Posterior vena cava (tissue), 2 donors: ENCODE measurements at regions not wholly inside any gene's neighbourhood (a gene's known extent, or its start where the extent isn't known, plus 50 kb on each side); places are given as distances from the start of the nearest gene placed in this dataset.
"Not testable (repeated sequence)": the region's sequence is repeated elsewhere in the genome, so short reads cannot be mapped to it uniquely, and the experiment has no call there.

Experiments used
- DNase-seq: peaks from one replicate; pipeline ENCODE4 v3.0.0-alpha.2; 2020; ENCODE audit warnings: low spot score
- intact Hi-C, 2 donors: fragments of 100-400 bp; cut with DNase I; formaldehyde crosslinking; loops; one replicate each; pipeline versions ENCODE4 v1.14.1 to v1.14.2; 2022 to 2023
- donor health status: DM: yes; HTN: yes; CAD: no.
- donor health status: DM: yes; HTN: yes; CAD: no.

DNA sequence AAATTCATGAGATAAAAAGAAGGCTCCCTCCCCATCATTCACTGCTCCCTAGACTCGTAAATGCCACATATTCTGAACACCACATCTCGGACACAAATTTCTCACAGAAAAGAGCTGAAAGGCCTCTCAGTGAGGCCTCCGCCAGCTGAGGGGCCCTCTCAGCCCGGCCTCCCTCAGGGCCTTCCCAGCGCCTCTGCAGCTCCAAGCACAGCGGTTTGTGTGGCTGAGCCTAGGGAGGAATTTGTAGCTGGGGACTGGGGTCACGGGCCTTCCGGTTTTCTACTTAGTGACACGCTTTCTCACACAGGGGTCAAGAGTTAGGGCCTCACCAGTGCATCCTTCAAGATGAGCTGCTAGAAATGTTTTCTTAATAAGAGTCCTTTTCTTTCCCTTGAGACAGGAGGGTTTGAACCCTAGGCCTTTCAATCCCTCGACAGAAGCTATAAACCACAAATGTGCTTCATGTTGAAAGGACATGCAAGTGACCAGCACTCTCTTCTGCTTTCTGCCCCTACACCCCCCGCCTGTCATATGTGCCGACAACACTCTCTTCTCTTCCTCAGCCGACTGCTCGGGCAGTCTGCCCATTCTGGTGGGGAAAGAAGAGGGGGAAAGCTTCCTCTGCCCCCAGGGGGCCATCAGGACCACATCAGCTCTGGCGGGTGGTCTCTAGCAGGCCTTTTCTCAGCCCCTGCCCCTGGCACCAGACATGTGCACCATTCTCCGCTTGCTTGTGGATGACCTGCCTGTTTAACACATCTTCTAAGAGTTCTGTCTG lies 104.9 kb downstream of the CHIC2 start:
- no peak for DNase-seq
- intact Hi-C loops, result no loop called here

DNA sequence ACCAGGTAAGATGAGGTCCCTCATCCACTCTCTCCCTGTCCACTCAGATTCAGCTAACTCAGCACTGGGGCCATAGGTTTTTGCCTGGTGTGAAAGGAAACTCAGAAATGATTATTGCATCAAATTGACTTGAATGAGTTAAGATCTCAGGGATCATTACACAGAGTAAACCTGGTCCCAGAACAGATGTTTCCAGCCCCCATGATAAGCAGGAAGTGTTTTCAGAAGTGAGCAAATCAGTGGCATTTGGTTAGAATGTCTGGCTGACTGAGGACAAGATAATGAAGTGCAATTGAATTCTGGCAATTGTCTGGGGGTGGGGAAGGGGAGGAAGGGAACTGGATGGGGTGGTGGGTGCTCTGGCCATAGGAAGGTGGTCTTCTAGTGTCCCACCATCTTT lies 108.0 kb downstream of the CHIC2 start:
- intact Hi-C loops, result no loop called here
- no peak for DNase-seq

DNA sequence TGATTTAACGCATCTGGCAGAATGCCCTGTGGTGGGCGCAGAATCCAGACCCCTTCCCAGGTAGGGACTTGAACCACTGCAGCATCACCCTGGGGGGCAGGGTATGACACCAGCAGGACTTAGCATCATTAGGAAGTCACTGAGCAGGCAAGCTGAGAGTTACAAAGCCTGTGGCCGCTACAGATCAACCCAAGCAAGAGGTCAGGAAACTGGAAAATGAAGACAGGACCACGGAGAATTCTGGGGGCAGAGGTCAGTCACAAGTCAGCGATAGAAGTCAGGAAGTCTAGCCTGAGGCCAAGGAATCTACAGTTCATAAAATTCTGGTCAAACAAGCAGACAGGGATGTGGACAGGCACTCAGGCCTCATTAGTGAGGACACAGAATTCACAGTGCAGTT lies 108.4 kb downstream of the CHIC2 start:
- no peak for DNase-seq
- intact Hi-C loops, result no loop called here

DNA sequence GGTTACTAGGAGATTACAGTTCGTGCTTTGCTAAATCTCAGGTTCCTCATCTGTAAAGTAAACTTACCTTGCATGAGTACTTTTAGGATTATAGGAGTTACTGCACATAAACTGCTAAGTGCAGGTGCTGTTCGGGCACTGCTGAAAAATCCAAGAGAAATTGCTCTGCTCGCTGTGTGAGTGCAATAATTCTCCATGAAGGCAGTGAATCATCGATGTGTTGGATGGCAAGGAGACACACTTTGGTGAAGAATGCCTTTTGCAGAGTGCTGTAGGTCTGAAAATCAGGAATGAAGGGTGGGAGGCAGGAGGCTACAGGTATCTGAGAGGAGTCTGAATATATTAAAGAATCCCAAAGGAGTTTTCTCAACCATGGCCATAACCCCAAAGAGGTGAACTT lies 113.0 kb downstream of the CHIC2 start:
- intact Hi-C loops, result no loop called here
- DNase-seq, result no peak

DNA sequence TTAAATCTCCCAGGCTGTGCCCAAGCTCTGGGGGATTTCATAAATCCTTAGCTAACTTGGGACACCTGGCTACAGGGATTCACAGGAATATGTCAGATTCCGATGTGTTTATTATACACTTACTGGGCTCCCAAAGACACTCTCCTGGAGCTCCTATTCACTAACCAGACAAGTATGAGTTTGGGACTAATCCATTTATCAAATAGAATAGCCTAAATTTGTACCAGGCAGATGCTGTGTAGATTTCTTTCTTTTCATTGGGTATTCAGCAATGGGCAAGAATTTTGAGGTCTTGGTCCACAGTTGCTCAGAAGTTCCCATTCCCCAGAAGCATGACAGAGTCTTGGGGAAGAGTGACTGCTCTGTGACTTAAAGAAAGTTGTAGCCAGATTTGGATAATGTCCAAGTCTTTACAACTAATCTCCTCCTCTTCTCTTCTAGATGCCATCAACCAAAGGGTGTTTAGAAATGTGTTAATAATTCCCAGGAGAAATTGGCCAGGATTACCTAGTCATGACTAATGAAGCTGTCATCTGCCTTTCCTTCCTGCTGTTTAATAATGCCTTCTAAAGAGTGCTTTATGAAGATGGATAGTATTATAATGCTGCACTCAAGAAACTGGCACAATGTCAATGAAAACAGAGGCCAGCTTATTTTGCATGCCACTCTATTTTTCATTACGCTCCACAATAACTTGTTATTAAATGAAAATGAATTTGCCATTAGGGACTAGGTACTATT lies 120.9 kb downstream of the CHIC2 start:
- intact Hi-C loops, result no loop called here
- DNase-seq, result no peak

DNA sequence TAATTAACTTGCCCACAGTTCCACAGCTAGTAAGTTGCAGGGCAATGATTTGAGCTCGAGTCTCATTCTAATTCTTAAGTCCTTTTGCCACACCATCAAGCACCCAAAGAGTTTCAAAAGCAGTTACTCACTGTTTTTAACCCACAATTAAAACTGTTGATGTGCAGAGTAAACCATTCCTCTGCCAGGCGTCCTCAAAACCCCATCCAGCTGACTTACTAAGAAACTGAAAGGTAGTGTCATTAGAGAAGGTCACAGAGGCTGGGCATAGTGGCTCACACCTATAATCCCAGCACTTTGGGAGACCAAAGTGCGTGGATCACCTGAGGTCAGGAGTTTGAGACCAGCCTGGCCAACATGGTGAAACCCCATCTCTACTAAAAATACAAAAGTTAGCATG lies 121.7 kb downstream of the CHIC2 start:
- intact Hi-C loops, result no loop called here

DNA sequence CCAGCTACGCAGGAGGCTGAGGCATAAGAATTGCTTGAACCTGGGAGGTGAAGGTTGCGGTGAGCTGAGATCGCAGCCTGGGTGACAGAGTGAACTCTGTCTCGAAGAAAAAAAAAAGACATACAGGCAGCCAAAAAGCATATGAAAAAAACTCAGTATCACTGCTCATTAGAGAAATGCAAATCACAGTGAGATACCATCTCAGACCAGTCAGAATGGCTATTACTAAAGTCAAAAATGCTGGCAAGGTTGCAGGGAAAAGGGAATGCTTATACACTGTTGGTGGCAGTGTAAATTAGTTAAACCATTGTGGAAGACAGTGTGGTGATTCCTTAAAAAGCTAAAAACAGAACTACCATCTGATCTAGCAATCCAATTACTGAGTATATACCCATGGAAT lies 123.1 kb downstream of the CHIC2 start:
- intact Hi-C loops, result no loop called here
- no peak for DNase-seq

More for the DNA sequence above, 121.7 kb downstream of the CHIC2 start:
- DNase-seq, result no peak

DNA sequence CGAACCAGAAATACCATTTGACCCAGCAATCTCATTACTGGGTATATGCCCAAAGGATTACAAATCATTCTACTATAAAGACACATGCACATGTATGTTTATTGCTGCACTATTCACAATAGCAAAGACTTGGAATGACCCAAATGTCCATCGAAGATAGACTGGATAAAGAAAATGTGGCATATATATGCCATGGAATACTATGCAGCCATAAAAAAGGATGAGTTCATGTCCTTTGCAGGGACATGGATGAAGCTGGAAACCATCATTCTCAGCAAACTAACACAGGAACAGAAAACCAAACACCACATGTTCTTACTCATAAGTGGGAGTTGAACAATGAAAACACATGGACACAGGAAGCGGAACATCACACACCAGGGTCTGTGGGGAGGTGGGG lies 124.5 kb downstream of the CHIC2 start:
- intact Hi-C loops, result not testable (repeated sequence)

DNA sequence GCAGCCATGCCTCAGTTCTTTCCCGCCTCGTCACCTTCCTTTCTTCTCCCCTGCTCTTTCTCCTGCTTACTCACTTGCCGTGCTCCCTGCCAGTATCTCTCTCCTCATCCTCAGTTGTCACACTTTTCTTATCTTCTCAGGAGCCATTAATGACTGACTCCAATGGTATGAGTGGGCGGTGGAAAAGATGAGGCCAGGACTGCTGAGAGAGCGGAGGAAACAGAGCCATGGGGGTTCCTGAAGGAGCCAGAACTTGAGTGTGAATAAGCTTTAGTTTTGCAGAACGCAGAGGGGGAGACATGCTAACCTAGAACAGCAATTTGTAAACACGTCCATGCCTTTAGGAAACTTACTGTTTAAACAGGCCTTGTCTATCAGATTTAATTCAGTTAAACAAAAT lies 126.5 kb downstream of the CHIC2 start:
- no peak for DNase-seq
- intact Hi-C loops, result no loop called here

More for the DNA sequence above, 124.5 kb downstream of the CHIC2 start:
- DNase-seq, result not testable (repeated sequence)

DNA sequence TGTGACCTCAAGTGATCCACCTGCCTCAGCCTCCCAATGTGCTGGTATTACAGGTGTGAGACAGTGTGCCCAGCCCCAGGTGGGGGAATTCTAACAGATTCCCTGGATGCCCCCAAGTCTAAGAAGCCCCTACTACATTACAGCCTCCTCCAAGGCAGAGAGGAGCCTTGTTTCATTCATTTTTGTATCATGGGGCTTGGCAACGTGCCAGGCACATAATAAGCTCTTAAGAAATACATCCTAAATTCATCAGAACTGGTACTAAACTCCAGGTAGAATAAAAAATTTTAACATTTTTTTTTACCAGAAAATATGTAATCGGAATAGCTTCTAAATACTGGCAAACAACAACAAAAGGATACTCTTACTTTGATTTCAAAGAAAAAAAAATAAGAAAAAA lies 127.1 kb downstream of the CHIC2 start:
- DNase-seq, result no peak
- intact Hi-C loops, result no loop called here

DNA sequence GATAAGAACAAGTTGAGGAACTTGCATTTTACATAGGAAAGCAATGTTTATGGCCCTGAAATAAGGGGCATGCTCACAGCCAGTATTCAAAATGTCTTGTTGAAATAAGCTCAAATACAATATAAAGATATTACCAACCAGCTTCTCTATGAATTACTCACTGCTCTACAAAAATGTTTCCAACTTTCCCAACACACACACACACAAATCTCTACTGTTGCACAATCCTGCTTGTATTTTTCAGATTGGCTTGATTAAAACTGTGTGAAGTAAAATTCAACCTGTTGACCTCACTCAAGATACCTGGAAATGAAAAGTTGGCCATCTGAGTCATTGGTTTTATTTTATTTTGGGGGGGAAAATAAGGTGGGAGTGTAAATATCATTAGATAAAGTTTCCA lies 128.6 kb downstream of the CHIC2 start:
- no peak for DNase-seq
- intact Hi-C loops, result no loop called here

DNA sequence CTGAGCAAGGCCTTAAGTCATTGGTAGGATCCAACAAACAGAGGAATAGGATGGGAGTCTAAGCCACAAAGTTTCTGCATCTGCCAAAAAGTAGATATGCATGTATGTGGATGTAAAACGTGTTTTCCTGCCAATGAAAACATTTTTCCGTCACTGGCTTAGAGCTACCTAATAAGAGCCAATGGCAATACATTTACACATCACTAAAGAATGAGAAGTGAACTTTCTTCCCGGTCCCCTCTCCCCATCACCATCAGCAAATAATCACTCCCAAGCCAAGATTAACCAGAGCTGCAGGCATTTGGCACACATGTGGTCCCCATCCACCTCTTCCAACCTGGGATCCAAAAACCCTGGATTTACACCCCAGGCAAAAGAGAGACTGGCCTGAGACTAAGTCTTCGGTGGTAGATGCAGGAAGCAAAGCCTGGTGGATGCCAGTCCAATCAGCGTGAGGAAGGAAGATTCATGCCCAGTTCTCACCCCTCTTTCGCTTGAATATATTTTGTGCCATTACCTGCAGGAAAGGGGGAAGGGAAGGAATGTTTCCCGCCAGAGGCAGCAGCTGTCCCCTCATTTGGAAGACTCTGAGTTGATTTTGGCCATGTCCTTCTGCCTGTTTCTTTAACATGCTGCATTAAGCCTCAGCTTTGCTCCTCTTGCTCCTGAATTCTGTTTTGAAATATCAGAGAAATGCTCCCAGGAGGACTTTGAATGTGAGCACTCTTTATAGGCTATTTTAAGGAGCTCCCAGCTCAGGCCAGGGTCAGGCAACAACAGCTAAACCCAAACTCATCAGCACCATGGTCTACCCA lies 131.4 kb downstream of the CHIC2 start:
- no peak for DNase-seq
- intact Hi-C loops, result no loop called here

DNA sequence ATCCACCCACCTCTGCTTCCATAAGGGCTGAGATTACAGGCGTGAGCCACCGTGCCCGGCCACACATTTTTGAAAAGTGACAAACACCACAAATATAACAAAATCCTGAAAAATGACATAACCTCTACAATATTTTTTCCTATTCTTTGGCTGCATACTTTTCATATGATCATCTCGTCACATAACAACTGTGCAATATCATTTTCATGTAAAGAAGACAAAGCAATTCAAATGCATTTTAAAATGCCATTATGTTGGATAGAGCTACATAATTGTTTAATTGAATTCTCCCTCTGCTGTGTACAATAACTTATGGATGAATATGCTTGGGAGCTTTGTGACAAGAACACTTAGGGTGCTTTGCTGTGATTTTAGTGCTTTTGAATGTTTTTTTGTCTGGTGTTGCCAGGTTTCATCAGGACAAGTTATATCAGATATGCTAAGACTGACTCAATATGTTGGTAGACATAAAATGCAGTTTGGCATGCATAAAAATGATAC lies 132.9 kb downstream of the CHIC2 start:
- intact Hi-C loops, result no loop called here
- no peak for DNase-seq

DNA sequence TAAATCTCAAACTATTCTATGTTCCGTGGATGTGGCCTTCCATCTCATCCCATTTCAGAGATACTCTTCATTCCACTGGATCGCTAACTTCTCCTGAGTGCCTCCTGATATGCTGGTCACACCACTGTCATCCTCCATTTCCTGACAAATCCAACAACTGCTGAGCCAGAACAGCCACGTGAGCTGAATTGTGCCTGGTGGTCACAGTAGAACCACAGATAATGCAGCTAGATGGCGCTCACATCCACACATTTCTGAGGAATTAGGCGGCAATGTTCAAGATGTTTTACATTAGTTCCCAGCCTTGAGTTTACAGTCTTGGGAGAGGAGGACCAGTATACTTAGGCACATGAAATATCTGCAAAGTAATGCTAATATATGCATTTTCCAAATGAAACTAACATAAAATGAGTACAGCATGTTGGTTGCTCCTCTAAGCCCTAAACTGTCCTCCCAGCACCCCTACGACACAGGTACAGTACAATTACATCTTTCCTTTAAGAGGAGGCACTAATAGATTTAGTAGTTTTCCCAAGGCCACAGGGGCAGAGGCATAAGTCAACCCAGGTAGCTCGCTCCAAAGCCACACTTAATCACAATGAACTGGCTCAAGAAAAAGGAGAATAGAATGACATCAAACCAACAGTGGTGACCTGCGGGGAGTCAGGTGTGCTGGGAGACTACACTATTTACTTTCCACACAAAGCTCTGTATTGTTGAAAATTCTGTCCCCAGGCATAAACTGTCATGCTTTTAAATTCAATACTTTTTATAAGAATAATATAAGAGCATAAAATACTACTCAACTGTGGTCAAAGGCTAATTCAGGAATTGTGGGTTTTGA lies 134.2 kb downstream of the CHIC2 start:
- intact Hi-C loops, result loop anchor here in 1 of 2 donors (5.0 kb wide), 1 partner anchor 287 kb away; no protein-coding TSS in a partner anchor
- DNase-seq, result peak; percentile 85

DNA sequence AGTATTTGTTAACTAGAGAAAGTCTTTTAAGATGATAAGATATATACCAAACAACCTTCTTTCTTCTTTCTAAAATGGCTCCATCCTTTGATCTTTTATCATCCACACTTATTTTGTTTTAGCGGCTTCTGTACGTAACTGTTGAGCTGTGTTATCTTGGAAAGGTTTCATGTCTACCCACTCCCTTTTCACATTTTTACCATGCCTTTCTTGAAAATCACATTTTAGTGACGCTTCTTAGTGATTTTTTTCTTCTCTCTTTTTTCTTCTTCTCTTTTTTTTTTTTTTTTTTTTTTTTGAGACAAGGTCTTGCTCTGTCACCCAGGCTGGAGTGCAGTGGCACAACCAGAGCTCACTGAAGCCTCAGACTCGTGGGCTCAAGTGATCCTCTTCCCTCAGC lies 135.1 kb downstream of the CHIC2 start:
- DNase-seq, result no peak
- intact Hi-C loops, result loop anchor here in 1 of 2 donors (5.0 kb wide), 1 partner anchor 288 kb away; no protein-coding TSS in a partner anchor

DNA sequence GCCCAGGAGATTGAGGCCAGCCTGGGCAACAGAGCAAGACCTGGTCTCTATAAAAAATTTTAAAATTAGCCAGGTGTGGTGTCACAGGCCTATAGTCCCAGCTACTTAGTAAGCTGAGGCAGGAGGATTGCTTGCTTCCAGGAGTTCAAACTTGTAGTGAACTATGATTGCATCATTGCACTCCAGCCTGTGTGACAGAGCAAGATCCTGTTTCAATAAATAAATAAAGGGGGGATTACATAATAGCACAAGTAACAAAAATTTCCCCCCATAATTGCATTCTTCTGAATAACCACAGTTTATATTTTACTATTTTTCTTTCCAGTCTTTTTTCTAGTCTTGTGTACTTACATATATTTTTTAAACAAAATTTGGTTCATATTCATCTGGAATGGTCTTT lies 135.6 kb downstream of the CHIC2 start:
- DNase-seq, result no peak
- intact Hi-C loops, result loop anchor here in 1 of 2 donors (5.0 kb wide), 1 partner anchor 288 kb away; no protein-coding TSS in a partner anchor

DNA sequence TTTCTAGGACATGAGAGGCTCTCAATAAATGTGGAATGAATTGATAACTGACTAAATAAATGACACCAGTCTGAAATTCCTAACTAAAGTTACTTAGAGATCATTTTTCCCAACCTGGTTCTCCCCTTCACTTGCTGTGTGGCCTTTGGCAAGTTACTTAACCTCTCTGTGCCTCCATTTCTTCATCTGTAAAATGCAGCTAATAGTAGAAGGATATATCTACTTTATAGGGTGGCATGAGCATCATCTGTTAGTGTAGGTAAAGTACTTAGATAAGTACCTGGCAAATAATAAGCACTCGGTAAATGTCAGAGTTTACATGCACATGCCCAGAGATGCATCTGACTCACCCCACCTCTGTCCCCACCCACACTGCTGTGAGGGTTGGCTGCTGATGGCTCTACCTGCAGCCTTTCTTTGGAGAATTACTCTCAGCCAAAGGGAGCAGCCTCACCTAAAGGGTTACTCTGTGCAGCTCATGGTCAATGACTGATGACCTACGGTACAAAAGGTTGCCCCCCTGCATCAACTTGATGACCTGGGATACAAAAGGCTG lies 139.3 kb downstream of the CHIC2 start:
- no peak for DNase-seq
- intact Hi-C loops, result loop anchor here in 1 of 2 donors (5.0 kb wide), 1 partner anchor 292 kb away; no protein-coding TSS in a partner anchor

DNA sequence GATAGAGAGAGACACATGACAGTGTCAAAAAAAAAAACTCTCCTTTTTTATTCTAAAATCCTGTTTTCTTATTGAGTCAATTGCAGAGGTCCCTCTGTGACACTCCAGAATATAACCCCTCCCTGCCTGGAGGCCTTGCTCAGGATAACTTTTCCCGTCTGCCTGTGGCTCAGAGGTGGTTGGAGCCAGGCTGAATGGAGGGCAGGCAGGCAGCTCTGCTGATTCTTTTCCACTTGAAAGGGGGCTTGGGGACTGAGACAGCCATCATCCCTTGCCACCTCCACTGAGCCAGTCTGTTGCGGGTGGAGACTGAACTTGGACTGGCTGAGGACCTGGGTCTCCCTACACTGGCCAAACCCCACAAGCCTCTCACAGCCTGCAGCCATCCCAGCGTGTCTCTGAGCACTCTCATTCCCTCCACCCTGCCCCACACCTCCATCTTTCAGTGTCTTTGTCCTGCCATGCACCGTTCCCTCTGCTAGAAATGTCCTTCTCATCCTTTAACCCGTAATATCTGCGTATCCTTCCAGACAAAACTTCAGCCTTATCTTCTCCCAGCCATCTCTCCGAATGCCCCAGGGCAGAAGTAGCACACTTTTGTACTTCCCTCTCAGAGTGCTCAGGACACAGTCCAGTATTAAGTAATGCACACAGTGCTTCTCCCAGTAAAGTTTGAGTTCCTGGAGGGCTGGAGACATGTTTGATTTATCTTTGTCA lies 139.9 kb downstream of the CHIC2 start:
- DNase-seq, result no peak
- intact Hi-C loops, result loop anchor here in 1 of 2 donors (5.0 kb wide), 1 partner anchor 293 kb away; no protein-coding TSS in a partner anchor
